Lower leg skin (tissue), 3 donors: ENCODE measurements at regions not wholly inside any gene's neighbourhood (a gene's known extent, or its start where the extent isn't known, plus 50 kb on each side); places are given as distances from the start of the nearest gene placed in this dataset.

ENCODE experiments used
- CTCF ChIP-seq, 3 donors: fragments of 450-650 bp; IDR thresholded peaks; one replicate each; pipeline ENCODE4 v1.5.1; 2016; ENCODE audit warnings: antibody characterized with exemption in 3 of 3, mild to moderate bottlenecking in 3 of 3, moderate library complexity in 2 of 3
- POLR2A ChIP-seq, 2 donors: fragments of 450-650 bp; IDR thresholded peaks; one replicate each; pipeline ENCODE4 v1.6.1; 2016 to 2017; ENCODE audit warnings: antibody characterized with exemption in 2 of 2, mild to moderate bottlenecking in 1 of 2, moderate library complexity in 1 of 2

GRCh38 chr6:144855375-144855774 is 570.2 kb downstream of the UTRN start:
- TF ChIP-seq CTCF (IDR thresholded peaks at IDR 0.05) (no peak), POLR2A (IDR thresholded peaks at IDR 0.05) (no peak)
